ENCODE measurements at regions not wholly inside any gene's neighbourhood (a gene's known extent, or its start where the extent isn't known, plus 50 kb on each side); places are given as distances from the start of the nearest gene placed in this dataset.

DNA sequence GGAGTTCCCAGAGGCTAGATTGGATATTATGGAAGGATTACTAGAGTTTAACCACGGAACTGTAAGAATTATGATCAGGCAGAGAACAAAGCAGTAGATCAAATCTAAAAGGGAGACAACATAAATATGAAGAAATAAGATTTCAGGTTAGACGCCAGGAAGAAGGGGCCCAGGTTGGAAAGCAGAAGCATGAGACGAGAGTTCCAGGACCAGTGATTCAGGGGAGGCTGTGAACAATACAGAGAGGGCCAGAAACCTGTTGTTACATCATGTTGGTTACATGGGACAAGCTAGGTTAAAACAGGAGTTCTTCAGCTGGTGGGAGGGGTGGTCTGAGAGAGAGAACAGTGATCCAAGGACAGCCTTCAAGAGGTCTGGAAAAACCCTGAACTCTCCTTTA is 128.4 kb upstream of the MROH9 start (continued):
- TF ChIP-seq ZNF529 (tag by site-specific recombination; IDR thresholded peaks at IDR 0.05; ENCODE audit: insufficient replicate concordance) (no peak), ZNF501 (tag by site-specific recombination; IDR thresholded peaks at IDR 0.05) (no peak)

DNA sequence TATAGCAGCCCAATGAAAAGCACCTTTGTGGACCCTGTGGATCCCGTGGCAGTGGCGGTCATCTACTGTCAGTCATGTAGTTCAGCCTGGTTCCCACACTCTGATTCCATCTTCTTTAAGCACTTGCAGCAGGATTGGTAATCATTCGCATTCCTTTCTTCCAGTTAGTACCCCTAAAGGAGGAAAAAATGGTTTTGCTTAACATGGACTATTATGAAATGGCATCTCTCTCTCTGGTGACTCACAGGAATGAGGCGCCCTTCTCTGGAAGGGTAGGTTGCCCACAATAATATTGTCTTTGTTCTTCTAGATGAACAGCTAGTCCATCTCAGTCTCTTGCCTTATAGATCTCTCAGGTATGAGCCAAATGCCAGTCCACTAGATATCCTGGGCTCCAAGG is 127.9 kb upstream of the MROH9 start:
- H3K36me3 ChIP-seq (ENCODE audit: control insufficient read depth in 2 of 2, insufficient read depth in 1 of 2, low read length in 2 of 2): no peaks in the 10 kb centered on the region
- no peaks in the 10 kb centered on the region for H3K9me3 ChIP-seq (ENCODE audit: control insufficient read depth, insufficient read depth, low read depth, low read length)
- H3K4me3 ChIP-seq (ENCODE audit: low read depth, low read length): no peak overlapping the region
- ChIA-PET POLR2A (no interaction called here), CTCF (no interaction called here)
- H3K4me1 ChIP-seq (ENCODE audit: control insufficient read depth, insufficient read depth, low read length): no peaks in the 10 kb centered on the region
- no peak for TF ChIP-seq ZNF24 (tag by site-specific recombination; IDR thresholded peaks at IDR 0.05)
- TF ChIP-seq, protein P1, sequence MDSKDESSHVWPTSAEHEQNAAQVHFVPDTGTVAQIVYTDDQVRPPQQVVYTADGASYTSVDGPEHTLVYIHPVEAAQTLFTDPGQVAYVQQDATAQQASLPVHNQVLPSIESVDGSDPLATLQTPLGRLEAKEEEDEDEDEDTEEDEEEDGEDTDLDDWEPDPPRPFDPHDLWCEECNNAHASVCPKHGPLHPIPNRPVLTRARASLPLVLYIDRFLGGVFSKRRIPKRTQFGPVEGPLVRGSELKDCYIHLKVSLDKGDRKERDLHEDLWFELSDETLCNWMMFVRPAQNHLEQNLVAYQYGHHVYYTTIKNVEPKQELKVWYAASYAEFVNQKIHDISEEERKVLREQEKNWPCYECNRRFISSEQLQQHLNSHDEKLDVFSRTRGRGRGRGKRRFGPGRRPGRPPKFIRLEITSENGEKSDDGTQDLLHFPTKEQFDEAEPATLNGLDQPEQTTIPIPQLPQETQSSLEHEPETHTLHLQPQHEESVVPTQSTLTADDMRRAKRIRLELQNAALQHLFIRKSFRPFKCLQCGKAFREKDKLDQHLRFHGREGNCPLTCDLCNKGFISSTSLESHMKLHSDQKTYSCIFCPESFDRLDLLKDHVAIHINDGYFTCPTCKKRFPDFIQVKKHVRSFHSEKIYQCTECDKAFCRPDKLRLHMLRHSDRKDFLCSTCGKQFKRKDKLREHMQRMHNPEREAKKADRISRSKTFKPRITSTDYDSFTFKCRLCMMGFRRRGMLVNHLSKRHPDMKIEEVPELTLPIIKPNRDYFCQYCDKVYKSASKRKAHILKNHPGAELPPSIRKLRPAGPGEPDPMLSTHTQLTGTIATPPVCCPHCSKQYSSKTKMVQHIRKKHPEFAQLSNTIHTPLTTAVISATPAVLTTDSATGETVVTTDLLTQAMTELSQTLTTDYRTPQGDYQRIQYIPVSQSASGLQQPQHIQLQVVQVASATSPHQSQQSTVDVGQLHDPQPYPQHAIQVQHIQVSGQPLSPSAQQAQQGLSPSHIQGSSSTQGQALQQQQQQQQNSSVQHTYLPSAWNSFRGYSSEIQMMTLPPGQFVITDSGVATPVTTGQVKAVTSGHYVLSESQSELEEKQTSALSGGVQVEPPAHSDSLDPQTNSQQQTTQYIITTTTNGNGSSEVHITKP (tag by site-specific recombination; IDR thresholded peaks at IDR 0.05): no peak
- TF ChIP-seq SP7 (tag by site-specific recombination; IDR thresholded peaks at IDR 0.05): no peak
- no peak for TF ChIP-seq ZNF830 (tag by site-specific recombination; IDR thresholded peaks at IDR 0.05; ENCODE audit: low read depth)
- no peak for TF ChIP-seq PRDM1 (tag by site-specific recombination; IDR thresholded peaks at IDR 0.05)
- TF ChIP-seq IKZF3 (tag by site-specific recombination; IDR thresholded peaks at IDR 0.05): no peak
- no peak for TF ChIP-seq ZNF777 (tag by site-specific recombination; IDR thresholded peaks at IDR 0.05; ENCODE audit: borderline replicate concordance)
- TF ChIP-seq, protein P2, sequence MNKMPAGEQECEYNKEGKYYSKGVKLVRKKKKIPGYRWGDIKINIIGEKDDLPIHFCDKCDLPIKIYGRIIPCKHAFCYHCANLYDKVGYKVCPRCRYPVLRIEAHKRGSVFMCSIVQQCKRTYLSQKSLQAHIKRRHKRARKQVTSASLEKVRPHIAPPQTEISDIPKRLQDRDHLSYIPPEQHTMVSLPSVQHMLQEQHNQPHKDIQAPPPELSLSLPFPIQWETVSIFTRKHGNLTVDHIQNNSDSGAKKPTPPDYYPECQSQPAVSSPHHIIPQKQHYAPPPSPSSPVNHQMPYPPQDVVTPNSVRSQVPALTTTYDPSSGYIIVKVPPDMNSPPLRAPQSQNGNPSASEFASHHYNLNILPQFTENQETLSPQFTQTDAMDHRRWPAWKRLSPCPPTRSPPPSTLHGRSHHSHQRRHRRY (tag by site-specific recombination; IDR thresholded peaks at IDR 0.05): no peak
- TF ChIP-seq ZNF664 (tag by site-specific recombination; IDR thresholded peaks at IDR 0.05): no peak
- no peak for TF ChIP-seq ZNF837 (tag by site-specific recombination; IDR thresholded peaks at IDR 0.05)
- TF ChIP-seq, protein P3, sequence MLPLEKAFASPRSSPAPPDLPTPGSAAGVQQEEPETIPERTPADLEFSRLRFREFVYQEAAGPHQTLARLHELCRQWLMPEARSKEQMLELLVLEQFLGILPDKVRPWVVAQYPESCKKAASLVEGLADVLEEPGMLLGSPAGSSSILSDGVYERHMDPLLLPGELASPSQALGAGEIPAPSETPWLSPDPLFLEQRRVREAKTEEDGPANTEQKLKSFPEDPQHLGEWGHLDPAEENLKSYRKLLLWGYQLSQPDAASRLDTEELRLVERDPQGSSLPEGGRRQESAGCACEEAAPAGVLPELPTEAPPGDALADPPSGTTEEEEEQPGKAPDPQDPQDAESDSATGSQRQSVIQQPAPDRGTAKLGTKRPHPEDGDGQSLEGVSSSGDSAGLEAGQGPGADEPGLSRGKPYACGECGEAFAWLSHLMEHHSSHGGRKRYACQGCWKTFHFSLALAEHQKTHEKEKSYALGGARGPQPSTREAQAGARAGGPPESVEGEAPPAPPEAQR (tag by site-specific recombination; IDR thresholded peaks at IDR 0.05): no peak
- no peak for TF ChIP-seq ZNF473 (tag by site-specific recombination; IDR thresholded peaks at IDR 0.05)
- TF ChIP-seq, protein P4, sequence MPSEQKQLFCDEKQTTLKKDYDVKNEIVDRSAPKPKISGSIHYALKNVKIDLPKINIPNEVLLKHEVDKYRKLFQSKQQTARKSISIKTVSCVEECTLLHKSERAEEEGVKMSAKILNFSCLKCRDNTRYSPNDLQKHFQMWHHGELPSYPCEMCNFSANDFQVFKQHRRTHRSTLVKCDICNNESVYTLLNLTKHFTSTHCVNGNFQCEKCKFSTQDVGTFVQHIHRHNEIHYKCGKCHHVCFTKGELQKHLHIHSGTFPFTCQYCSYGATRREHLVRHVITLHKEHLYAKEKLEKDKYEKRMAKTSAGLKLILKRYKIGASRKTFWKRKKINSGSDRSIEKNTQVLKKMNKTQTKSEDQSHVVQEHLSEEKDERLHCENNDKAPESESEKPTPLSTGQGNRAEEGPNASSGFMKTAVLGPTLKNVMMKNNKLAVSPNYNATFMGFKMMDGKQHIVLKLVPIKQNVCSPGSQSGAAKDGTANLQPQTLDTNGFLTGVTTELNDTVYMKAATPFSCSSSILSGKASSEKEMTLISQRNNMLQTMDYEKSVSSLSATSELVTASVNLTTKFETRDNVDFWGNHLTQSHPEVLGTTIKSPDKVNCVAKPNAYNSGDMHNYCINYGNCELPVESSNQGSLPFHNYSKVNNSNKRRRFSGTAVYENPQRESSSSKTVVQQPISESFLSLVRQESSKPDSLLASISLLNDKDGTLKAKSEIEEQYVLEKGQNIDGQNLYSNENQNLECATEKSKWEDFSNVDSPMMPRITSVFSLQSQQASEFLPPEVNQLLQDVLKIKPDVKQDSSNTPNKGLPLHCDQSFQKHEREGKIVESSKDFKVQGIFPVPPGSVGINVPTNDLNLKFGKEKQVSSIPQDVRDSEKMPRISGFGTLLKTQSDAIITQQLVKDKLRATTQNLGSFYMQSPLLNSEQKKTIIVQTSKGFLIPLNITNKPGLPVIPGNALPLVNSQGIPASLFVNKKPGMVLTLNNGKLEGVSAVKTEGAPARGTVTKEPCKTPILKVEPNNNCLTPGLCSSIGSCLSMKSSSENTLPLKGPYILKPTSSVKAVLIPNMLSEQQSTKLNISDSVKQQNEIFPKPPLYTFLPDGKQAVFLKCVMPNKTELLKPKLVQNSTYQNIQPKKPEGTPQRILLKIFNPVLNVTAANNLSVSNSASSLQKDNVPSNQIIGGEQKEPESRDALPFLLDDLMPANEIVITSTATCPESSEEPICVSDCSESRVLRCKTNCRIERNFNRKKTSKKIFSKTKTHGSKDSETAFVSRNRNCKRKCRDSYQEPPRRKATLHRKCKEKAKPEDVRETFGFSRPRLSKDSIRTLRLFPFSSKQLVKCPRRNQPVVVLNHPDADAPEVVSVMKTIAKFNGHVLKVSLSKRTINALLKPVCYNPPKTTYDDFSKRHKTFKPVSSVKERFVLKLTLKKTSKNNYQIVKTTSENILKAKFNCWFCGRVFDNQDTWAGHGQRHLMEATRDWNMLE (tag by site-specific recombination; conservative IDR thresholded peaks at IDR 0.05; ENCODE audit: low read depth): no peak
- TF ChIP-seq ZNF223 (tag by site-specific recombination; IDR thresholded peaks at IDR 0.05): no peak
- TF ChIP-seq ZNF701 (tag by site-specific recombination; IDR thresholded peaks at IDR 0.05): no peak
- TF ChIP-seq GLIS1 (tag by site-specific recombination; IDR thresholded peaks at IDR 0.05): no peak
- TF ChIP-seq, protein P5, sequence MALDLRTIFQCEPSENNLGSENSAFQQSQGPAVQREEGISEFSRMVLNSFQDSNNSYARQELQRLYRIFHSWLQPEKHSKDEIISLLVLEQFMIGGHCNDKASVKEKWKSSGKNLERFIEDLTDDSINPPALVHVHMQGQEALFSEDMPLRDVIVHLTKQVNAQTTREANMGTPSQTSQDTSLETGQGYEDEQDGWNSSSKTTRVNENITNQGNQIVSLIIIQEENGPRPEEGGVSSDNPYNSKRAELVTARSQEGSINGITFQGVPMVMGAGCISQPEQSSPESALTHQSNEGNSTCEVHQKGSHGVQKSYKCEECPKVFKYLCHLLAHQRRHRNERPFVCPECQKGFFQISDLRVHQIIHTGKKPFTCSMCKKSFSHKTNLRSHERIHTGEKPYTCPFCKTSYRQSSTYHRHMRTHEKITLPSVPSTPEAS (tag by site-specific recombination; IDR thresholded peaks at IDR 0.05): no peak
- no peak for TF ChIP-seq ZNF19 (tag by site-specific recombination; IDR thresholded peaks at IDR 0.05; ENCODE audit: low read depth)
- no peak for TF ChIP-seq ZNF654 (tag by site-specific recombination; IDR thresholded peaks at IDR 0.05; ENCODE audit: low read depth)
- H3K27ac ChIP-seq (ENCODE audit: extremely low read depth, low read depth, low read length): no peak overlapping the region

All from HEK293 (cell line).